GM10266 (cell line): ENCODE measurements at regions not wholly inside any gene's neighbourhood (a gene's known extent, or its start where the extent isn't known, plus 50 kb on each side); places are given as distances from the start of the nearest gene placed in this dataset.

ENCODE experiments used
- DNase-seq: peaks from one replicate; pipeline ENCODE4 v3.0.0; 2012; ENCODE audit errors: extremely low spot score
- CTCF ChIP-seq: IDR thresholded peaks from 2 replicates; pipeline ENCODE4 v1.5.1; 2012; ENCODE audit warnings: mild to moderate bottlenecking, low read depth; ENCODE audit not compliant: control insufficient read depth, insufficient read depth; ENCODE audit errors: missing control alignments

- no peak for DNase-seq
- no peak for TF ChIP-seq CTCF
Observed at GRCh38 chr13:105952233-105952972, 583.1 kb downstream of the EFNB2 start.

GRCh38 chr13:105948143-105948542, 587.3 kb downstream of the EFNB2 start:
- no peak for TF ChIP-seq CTCF
- no peak for DNase-seq

GRCh38 chr13:105940882-105941281, 594.6 kb downstream of the EFNB2 start:
- no peak for TF ChIP-seq CTCF
- DNase-seq: no peak

GRCh38 chr13:105937451-105937850, 598.0 kb downstream of the EFNB2 start:
- no peak for DNase-seq

GRCh38 chr13:105936816-105937215, 598.6 kb downstream of the EFNB2 start:
- no peak for DNase-seq
- no peak for TF ChIP-seq CTCF

More at GRCh38 chr13:105937451-105937850, 598.0 kb downstream of the EFNB2 start:
- TF ChIP-seq CTCF: no peak

- TF ChIP-seq CTCF: no peak
- no peak for DNase-seq
Observed at GRCh38 chr13:105929505-105929904, 606.0 kb downstream of the EFNB2 start.

- TF ChIP-seq CTCF: no peak
- DNase-seq: no peak
Observed at GRCh38 chr13:105928901-105929300, 606.6 kb downstream of the EFNB2 start.
